Progenitor cell of endocrine pancreas (in vitro differentiated cells): ENCODE measurements at regions not wholly inside any gene's neighbourhood (a gene's known extent, or its start where the extent isn't known, plus 50 kb on each side); places are given as distances from the start of the nearest gene placed in this dataset.

Source experiments
- DNase-seq: peaks from one replicate; pipeline ENCODE4 v3.0.0; 2021; ENCODE audit warnings: low spot score; ENCODE audit not compliant: unreplicated experiment
- H3K27ac Mint-ChIP-seq: 2 replicates; pipeline ENCODE4 v1.8.0; 2021; ENCODE audit warnings: mild to moderate bottlenecking, moderate library complexity, mixed read lengths
- H3K27me3 Mint-ChIP-seq: 2 replicates; pipeline ENCODE4 v1.8.0; 2021; ENCODE audit warnings: mixed read lengths
- H3K36me3 Mint-ChIP-seq: 2 replicates; pipeline ENCODE4 v1.8.0; 2022; ENCODE audit warnings: mixed read lengths; ENCODE audit not compliant: insufficient read depth
- H3K4me1 Mint-ChIP-seq: 2 replicates; pipeline ENCODE4 v1.8.0; 2021; ENCODE audit warnings: low read depth, mixed read lengths
- H3K4me3 Mint-ChIP-seq: 2 replicates; pipeline ENCODE4 v1.8.0; 2021; ENCODE audit warnings: low read depth, mild to moderate bottlenecking, moderate library complexity, mixed read lengths
- H3K9me3 Mint-ChIP-seq: 2 replicates; pipeline ENCODE4 v1.8.0; 2021; ENCODE audit warnings: low read depth, mixed read lengths
- CTCF ChIP-seq: fragments of 200-600 bp; sonication (generic); IDR thresholded peaks from one replicate; pipeline ENCODE4 v1.5.0; 2021; ENCODE audit warnings: antibody characterized with exemption, mild to moderate bottlenecking; ENCODE audit not compliant: unreplicated experiment

GRCh38 chr13:33711436-33711835, 106.5 kb upstream of the RFC3 start:
- H3K27ac Mint-ChIP-seq = no peak overlapping the region
- no peak for TF ChIP-seq CTCF
- H3K27me3 Mint-ChIP-seq = peaks cover 3% of the 10 kb centered on the region
- peaks cover 17% of the 10 kb centered on the region for H3K9me3 Mint-ChIP-seq
- DNase-seq = no peak
- H3K4me1 Mint-ChIP-seq = no peaks in the 10 kb centered on the region
- H3K4me3 Mint-ChIP-seq = no peak overlapping the region
- H3K36me3 Mint-ChIP-seq = peaks cover 4% of the 10 kb centered on the region

- no peaks in the 10 kb centered on the region for H3K36me3 Mint-ChIP-seq
- H3K9me3 Mint-ChIP-seq = peaks cover 12% of the 10 kb centered on the region
- no peak overlapping the region for H3K4me3 Mint-ChIP-seq
- no peaks in the 10 kb centered on the region for H3K4me1 Mint-ChIP-seq
- H3K27ac Mint-ChIP-seq = no peak overlapping the region
- peaks cover 3% of the 10 kb centered on the region for H3K27me3 Mint-ChIP-seq
- no peak for DNase-seq
- no peak for TF ChIP-seq CTCF
Observed at GRCh38 chr13:33717775-33718174, 100.2 kb upstream of the RFC3 start.

- Mint-ChIP-seq H3K4me1 (peaks cover 10% of the 10 kb centered on the region), H3K9me3 (peaks cover 3% of the 10 kb centered on the region), H3K27me3 (no peaks in the 10 kb centered on the region), H3K27ac (no peak overlapping the region), H3K36me3 (no peaks in the 10 kb centered on the region), H3K4me3 (no peak overlapping the region)
- no peak for TF ChIP-seq CTCF
- no peak for DNase-seq
Observed at GRCh38 chr13:33721724-33722123, 96.2 kb upstream of the RFC3 start.

GRCh38 chr13:33722216-33722915, 95.6 kb upstream of the RFC3 start:
- Mint-ChIP-seq H3K4me1 (peaks cover 10% of the 10 kb centered on the region), H3K36me3 (no peaks in the 10 kb centered on the region), H3K27ac (no peak overlapping the region), H3K27me3 (no peaks in the 10 kb centered on the region), H3K4me3 (no peak overlapping the region), H3K9me3 (peaks cover 3% of the 10 kb centered on the region)
- no peak for DNase-seq
- no peak for TF ChIP-seq CTCF

GRCh38 chr13:33723365-33723764, 94.6 kb upstream of the RFC3 start:
- H3K9me3 Mint-ChIP-seq = peaks cover 3% of the 10 kb centered on the region

More at GRCh38 chr13:33723365-33723764, 94.6 kb upstream of the RFC3 start:
- no peak for TF ChIP-seq CTCF
- Mint-ChIP-seq H3K27ac (no peak overlapping the region), H3K4me3 (no peak overlapping the region), H3K36me3 (no peaks in the 10 kb centered on the region), H3K27me3 (no peaks in the 10 kb centered on the region), H3K4me1 (peaks cover 10% of the 10 kb centered on the region)
- DNase-seq = no peak
